ENCODE measurements at regions not wholly inside any gene's neighbourhood (a gene's known extent, or its start where the extent isn't known, plus 50 kb on each side); places are given as distances from the start of the nearest gene placed in this dataset.

GRCh38 chr5:107231191-107231590 is 439.5 kb downstream of the EFNA5 start:
- ATAC-seq, result no peak
- TF ChIP-seq ZFP3 (CRISPR knock-in tag; IDR thresholded peaks at IDR 0.05) (no peak), TOX (CRISPR knock-in tag; IDR thresholded peaks at IDR 0.05; ENCODE audit: borderline replicate concordance) (no peak)

- TF ChIP-seq ZNF8 (CRISPR knock-in tag; IDR thresholded peaks at IDR 0.05) (no peak), ISL1 (CRISPR knock-in tag; IDR thresholded peaks at IDR 0.05) (no peak), GLIS3 (CRISPR knock-in tag; IDR thresholded peaks at IDR 0.05) (no peak), ESRRG (CRISPR knock-in tag; IDR thresholded peaks at IDR 0.05) (no peak), POU6F1 (CRISPR knock-in tag; IDR thresholded peaks at IDR 0.05; ENCODE audit: borderline replicate concordance, low read depth) (no peak), ZNF70 (CRISPR knock-in tag; IDR thresholded peaks at IDR 0.05) (no peak), SNAI2 (CRISPR knock-in tag; IDR thresholded peaks at IDR 0.05) (no peak), ZFP3 (CRISPR knock-in tag; IDR thresholded peaks at IDR 0.05) (no peak), RARB (CRISPR knock-in tag; IDR thresholded peaks at IDR 0.05) (no peak), TSHZ2 (CRISPR knock-in tag; IDR thresholded peaks at IDR 0.05) (no peak), ZFP30 (CRISPR knock-in tag; IDR thresholded peaks at IDR 0.05) (no peak), CREB5 (CRISPR knock-in tag; IDR thresholded peaks at IDR 0.05; ENCODE audit: low read depth) (no peak), CSRNP3 (CRISPR knock-in tag; IDR thresholded peaks at IDR 0.05) (no peak), PATZ1 (CRISPR knock-in tag; IDR thresholded peaks at IDR 0.05; ENCODE audit: borderline replicate concordance) (no peak), TOX (CRISPR knock-in tag; IDR thresholded peaks at IDR 0.05; ENCODE audit: borderline replicate concordance) (no peak), OSR1 (CRISPR knock-in tag; IDR thresholded peaks at IDR 0.05) (no peak), ZC3H10 (CRISPR knock-in tag; IDR thresholded peaks at IDR 0.05) (no peak), TCF4 (CRISPR knock-in tag; IDR thresholded peaks at IDR 0.05; ENCODE audit: borderline replicate concordance) (no peak), BACH2 (CRISPR knock-in tag; IDR thresholded peaks at IDR 0.05; ENCODE audit: borderline replicate concordance) (no peak), CSDC2 (CRISPR knock-in tag; IDR thresholded peaks at IDR 0.05) (no peak)
- ATAC-seq, result no peak
These were observed 440.4 kb downstream of the EFNA5 start for GRCh38 chr5:107230367-107230766.

- no peak for TF ChIP-seq PATZ1 (CRISPR knock-in tag; IDR thresholded peaks at IDR 0.05; ENCODE audit: borderline replicate concordance)
- TF ChIP-seq ZFP3 (CRISPR knock-in tag; IDR thresholded peaks at IDR 0.05), result no peak
- TF ChIP-seq CSRNP3 (CRISPR knock-in tag; IDR thresholded peaks at IDR 0.05), result no peak
- TF ChIP-seq PPARA (CRISPR knock-in tag; IDR thresholded peaks at IDR 0.05; ENCODE audit: borderline replicate concordance), result no peak
- TF ChIP-seq BACH2 (CRISPR knock-in tag; IDR thresholded peaks at IDR 0.05; ENCODE audit: borderline replicate concordance), result no peak
- no peak for TF ChIP-seq ARNTL (CRISPR knock-in tag; IDR thresholded peaks at IDR 0.05; ENCODE audit: borderline replicate concordance, low read depth)
- TF ChIP-seq SNAI2 (CRISPR knock-in tag; IDR thresholded peaks at IDR 0.05), result no peak
- no peak for ATAC-seq
These were observed 442.5 kb downstream of the EFNA5 start for GRCh38 chr5:107228226-107228625.
